ENCODE measurements at regions not wholly inside any gene's neighbourhood (a gene's known extent, or its start where the extent isn't known, plus 50 kb on each side); places are given as distances from the start of the nearest gene placed in this dataset.

- no peak for TF ChIP-seq GATA2 (IDR thresholded peaks at IDR 0.05; ENCODE audit: low read depth, low read length)
- TF ChIP-seq GATA3 (IDR thresholded peaks at IDR 0.05; ENCODE audit: low read depth, low read length) = no peak
Measured at GRCh38 chr10:4188406-4188805, 403.4 kb upstream of the KLF6 start.

Measured in SH-SY5Y (cell line).